Pons (tissue), 1 donor: ENCODE measurements at regions not wholly inside any gene's neighbourhood (a gene's known extent, or its start where the extent isn't known, plus 50 kb on each side); places are given as distances from the start of the nearest gene placed in this dataset.

ENCODE experiments used
- DNase-seq: peaks from one replicate; pipeline ENCODE4 v3.0.0-alpha.2; 2016; ENCODE audit warnings: low spot score

DNA sequence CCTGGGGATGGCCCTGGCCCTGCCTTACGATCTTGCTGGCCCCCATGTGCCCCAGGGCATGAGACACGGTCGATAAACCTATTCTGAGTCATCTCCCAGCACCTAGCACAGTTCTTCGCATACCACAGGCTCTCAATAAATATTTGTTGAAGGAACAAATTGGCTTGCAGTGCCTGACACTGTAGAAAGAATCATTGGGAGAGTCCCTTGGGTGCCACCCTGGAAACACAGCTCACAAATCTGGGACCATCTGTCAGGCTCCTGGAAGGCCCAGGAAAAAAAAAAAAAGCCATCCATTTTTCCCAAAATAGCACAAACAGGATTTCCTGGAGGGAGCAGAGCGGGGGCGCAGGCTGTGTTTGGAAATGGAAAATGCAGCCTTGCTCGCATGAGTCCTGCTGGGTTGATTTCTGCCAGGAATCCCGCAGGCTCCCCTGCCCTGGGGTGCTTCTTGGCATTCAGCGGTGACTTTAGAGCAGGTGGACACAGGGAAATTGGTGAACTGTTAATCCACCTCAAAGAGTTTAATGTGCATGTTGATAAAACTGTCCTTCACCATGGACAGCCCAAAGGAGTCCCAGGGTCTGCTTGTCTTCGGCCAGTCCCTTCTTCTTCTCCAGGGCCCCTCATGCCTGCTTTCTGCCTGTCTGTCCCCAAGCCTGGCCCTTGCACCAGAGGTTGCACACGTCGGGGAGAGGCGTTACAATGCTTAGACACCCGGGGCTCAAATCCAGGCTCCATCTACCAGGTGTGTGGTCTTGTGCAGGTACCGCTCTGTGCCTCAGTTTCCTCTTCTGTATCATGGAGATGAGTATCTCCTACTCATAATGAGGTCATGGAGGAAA, 106.1 kb upstream of the RFLNA start:
- no peak for DNase-seq

DNA sequence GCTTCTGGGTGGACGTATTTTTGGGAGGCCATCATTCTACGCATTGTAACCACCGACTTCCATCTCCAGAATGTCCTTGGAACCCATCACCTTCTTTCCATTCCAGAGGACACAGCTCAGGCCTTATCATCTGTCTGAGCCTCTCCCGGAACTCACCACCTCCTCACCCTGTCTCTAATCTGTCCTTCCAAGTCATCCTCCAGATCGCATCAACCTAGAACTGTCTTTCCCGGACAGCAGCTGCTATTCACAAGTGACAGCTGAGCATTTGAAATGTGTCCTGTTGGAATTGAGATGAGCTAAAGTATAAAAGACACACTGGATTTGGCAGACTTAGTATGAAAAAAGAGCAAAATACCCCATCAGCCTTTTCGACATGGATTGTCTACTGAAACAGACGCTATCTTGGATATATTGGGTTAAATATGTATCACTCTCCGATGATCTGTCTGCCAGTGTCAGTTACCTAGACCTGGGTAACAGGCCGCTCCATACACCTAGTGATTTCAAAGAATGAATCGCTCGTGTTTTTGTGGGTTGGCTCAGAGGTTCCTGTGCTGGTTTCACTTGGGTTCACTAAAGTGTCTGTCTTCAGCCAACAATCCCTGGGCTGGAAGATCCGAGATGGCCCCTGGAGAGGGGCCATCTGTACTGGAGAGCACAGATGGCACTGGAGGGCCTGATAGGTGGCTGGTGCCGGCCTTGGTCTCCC, 104.4 kb upstream of the RFLNA start:
- no peak for DNase-seq

GRCh38 chr12:124191024-124191359, 103.9 kb upstream of the RFLNA start:
- DNase-seq, result no peak

- peak; percentile 16 for DNase-seq
Measured at GRCh38 chr12:124191966-124192365, 102.9 kb upstream of the RFLNA start.

DNA sequence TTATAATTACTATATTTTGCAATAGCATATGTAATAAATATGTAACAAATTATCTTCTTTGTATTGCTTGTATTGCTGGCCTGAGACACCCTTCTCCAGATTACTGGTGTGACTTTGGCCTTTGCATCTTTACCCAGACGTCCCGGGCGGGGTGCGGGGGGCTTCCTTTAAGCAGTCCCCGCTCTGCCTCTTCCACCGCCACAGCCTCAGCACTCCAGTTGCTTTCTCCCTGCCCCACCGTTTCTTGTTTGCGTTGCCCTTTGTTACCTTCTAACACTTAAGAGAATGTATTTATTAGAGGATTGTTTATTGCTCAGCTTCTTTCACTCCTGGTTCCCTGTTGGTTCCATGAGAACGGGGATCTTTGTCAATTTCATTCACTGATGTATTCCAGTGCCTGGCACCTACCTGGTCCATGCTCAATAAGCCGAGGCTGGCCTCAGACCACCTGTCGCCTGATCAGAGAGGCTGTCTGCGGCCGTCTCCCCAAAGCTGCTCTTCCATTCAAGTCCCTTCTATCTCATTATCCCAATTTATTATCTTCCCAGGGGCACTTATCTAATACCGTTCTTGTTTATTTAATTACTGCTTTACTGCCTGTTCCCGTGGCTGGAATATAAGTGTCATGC, 100.5 kb upstream of the RFLNA start:
- no peak for DNase-seq

DNA sequence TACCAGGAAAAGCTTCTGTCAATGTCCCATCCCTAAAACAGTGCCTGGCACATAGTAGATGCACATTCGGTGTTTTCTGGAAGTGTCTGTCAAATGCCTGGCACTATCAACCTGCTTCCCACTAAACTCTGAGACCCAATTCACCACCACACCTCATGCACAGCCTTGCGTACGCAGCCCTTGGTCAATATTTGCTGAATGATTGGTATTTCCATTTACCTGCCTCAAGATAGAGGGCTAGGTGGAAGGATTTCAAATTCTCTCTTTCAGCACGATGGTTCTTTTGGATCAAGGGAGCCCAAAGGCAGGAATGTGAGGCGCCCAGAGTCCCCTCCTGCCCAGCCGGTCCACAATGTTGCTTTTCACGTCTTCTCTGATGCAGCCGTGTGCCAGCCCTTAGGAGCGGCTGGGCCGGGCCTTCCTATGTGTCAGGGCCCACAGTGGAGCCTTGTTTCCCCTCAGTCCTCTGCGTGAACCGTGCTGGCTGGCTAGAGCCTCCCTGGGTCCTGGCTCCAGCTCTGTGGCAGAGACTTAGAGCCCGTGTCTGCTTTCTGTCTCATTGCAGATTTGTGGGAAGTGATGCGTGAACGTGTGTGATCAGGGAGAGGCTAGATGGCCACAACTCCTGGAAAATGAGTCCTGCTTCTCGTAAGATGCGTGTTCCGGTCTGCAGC, 99.9 kb upstream of the RFLNA start:
- DNase-seq, result peak; percentile 29

GRCh38 chr12:124195567-124195942, 99.3 kb upstream of the RFLNA start:
- no peak for DNase-seq

DNA sequence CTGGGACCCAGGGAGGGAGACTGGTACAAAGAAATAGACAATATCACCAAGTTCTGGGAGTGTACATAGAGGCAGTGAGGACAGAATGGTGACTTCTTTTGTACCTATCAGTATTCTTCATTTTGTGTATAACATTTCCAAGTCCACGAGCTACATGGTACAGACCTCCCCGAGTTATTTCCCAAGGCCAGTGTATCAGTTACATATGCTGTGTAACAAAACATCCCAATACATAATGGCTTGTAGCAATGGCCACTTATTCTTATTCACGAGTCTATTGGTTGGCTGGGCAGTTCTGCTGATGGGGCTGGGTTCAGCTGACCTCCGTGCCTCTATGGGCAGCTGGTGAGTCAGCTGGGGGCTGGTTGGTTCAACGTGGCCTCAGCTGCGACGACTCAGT, 98.7 kb upstream of the RFLNA start:
- no peak for DNase-seq

- no peak for DNase-seq
Measured at GRCh38 chr12:124201248-124201647, 93.6 kb upstream of the RFLNA start.

DNA sequence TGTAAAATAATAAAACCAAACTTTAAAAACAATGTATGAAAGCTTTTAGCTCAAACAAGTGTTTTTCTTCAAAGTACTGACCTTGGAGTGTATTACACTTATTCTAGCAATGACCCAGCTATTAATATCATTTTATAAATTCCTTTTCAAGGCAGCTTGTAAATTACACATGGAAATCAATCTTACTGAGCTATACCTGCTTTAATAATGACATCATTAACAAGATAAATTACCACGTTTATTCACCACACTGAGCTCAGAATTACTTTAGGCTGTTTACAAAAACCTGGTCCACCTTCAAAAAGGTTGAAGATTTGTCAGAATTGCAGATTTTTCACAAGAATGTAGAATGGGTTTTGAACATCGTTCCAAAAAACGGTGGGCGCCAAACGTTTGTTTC, 91.7 kb upstream of the RFLNA start:
- DNase-seq, result no peak

GRCh38 chr12:124205405-124205804, 89.5 kb upstream of the RFLNA start:
- DNase-seq, result no peak

- no peak for DNase-seq
Measured at GRCh38 chr12:124207049-124207448, 87.8 kb upstream of the RFLNA start.

DNA sequence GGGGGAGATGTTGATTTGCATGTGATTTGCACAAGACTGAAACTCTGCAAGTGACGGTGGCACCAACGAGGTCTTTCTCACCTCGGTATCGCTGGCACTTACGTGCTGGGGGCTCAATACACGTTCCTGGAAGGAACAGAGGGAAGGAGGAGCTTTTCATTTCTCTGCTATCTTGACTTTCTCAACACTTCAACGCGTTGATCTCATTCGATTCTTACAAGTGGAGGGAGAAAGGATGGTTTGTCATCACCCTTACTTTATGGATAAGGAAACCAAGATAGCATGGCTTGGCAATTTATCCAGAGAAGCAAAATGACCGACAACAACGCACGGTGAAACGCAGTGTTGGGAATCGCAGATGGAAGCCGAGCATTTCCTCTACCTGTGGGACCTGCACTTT, 87.3 kb upstream of the RFLNA start:
- no peak for DNase-seq

DNA sequence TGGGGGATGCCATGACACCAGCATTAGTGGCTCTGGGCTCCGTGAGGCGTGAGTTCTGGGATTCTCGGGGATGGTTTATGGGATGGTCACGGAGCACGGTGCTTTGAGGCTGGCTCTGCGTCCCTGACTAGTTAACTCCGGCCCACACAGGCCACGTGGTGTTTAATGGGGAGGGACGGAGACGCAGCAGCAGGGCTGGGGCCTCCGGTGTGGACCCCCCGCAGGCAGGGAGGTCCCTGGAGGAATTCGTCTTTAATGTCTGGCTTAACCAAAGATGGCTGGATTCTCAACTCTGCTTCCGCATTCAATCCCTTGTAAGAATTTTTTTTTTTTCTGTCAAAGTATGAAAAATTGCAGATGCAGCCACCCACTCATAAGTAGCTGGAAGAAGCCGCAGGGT, 86.4 kb upstream of the RFLNA start:
- DNase-seq, result no peak

GRCh38 chr12:124210991-124211577, 83.8 kb upstream of the RFLNA start:
- DNase-seq, result no peak

GRCh38 chr12:124211753-124212152, 83.1 kb upstream of the RFLNA start:
- DNase-seq, result no peak

DNA sequence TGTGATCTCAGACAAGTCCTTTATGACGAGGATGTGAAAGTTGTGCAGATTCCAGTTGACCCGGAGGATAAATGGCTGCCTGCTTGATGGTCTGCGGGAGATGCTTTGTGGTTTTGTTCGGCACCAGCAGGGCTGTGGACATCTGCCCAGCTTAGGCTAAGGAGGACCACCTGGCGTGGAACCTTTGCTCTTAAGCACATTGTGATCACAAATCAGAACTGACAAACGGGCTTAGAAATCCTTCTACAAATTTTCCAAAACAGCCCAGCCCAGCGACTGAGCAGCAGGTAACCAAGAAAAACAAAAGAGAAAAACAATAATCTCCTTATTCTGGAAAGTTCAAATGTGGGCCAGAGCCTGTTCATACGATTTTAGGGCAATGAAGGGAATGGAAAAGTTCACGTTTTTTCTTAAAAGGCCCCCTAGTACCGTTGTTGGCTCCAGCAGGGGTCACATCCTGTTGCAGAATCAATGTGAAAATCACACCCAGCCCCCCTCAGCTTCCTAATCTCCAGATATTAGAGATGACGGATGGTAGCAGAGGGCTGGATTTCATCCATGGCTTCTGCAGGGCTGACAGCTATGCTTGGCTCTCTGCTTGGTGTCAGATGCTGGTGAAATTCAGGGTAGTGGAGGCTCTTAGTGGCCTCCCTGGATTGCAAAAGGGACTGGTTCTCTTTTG, 81.1 kb upstream of the RFLNA start:
- no peak for DNase-seq

GRCh38 chr12:124214574-124214973, 80.3 kb upstream of the RFLNA start:
- no peak for DNase-seq

DNA sequence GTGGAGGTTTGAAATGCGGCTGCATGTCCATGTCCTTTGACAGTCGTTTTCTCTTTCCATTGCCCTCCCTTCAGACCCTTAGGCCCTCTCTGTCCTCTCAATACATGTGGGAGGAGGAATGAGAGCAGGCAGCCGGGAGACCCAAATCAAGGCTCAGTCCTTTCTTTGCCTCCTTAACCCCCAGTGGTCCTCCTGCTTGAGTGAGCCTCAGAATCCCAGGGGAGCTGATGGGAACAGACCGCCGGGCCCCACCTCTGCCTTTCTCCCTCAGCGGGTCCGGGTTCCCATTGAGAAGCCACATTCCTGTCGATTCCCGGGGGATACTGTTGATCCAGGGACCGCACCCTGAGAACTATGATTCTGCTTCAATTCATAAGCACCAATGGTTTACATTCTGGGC, 77.9 kb upstream of the RFLNA start:
- no peak for DNase-seq

DNA sequence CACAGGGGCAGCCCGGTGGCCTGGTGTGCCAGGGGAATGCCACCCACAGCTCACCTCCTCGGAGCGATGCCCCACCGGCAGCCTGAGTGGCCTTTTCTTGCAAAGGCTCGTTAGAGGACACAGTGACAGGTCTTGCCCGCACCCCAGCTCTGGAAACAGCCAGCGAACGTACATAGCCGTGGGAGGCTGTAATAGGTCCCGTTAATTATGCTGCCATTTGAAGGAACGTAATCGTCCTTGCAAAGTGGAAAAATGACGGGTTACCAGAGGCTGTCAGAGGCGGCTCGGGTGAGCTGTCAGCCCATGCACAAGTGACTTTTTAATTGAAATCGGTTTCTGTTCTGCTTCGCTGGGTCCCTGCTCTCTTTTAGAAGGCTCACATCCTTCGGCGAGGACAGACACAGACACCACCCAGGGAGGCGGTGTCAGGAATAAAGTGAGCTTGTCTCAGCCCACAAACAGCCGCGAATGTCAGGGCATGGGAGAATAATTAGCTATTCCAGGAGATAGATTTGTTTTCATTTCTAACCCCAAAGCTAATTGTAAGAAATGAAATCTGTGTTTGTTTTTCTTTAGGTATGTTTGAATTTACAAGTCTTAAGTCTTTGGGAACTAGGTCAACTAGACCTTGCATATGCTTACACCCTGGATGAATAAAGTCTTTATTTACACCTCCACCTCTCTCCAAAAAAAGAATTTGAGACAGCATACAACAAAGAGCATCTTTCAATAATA, 77.2 kb upstream of the RFLNA start:
- DNase-seq, result peak; percentile 37

DNA sequence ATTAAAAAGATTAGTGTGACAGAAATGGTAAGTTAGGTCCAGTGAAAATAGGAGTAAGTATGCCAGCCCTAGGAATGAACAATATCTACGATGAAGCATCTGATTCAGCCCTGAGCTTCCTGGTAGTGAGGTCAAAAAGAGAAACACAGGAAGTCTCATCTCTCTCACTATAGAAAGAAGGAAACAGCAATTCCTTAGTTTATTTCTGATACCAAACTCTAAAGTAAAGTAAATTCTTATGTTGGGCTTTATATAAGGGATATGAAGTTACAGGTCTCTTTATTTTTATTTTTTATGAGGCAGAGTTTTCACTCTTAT, 76.7 kb upstream of the RFLNA start:
- no peak for DNase-seq
